Astrocyte of the spinal cord (primary cell): ENCODE measurements at regions not wholly inside any gene's neighbourhood (a gene's known extent, or its start where the extent isn't known, plus 50 kb on each side); places are given as distances from the start of the nearest gene placed in this dataset.
A peak's percentile ranks its signal among the peaks of the same experiment; 100 is the strongest.

Experiments used
- DNase-seq: peaks from one replicate; pipeline ENCODE4 v3.0.0; 2011; ENCODE audit warnings: low read depth, low spot score
- H3K4me3 ChIP-seq: 2 replicates; pipeline ENCODE4 v1.5.1; 2011; ENCODE audit warnings: low read depth, mild to moderate bottlenecking, low read length, moderate library complexity
- CTCF ChIP-seq: IDR thresholded peaks from 2 replicates; pipeline ENCODE4 v1.5.1; 2012; ENCODE audit warnings: low read depth, mild to moderate bottlenecking, low read length, inconsistent platforms
- in situ Hi-C: cut with HindIII; loops from 2 replicates; pipeline ENCODE4 v1.10.0; 2017; ENCODE audit warnings: low sequenced_read_pairs

- no peak for DNase-seq
These were observed 1340.3 kb upstream of the GOT2 start for GRCh38 chr16:60074378-60074777.

GRCh38 chr16:60073376-60073775 is 1339.3 kb upstream of the GOT2 start:
- no peak for TF ChIP-seq CTCF
- DNase-seq: peak; percentile 13
- in situ Hi-C loops: no loop called here
- no peak overlapping the region for H3K4me3 ChIP-seq

More at GRCh38 chr16:60074378-60074777, 1340.3 kb upstream of the GOT2 start:
- in situ Hi-C loops: no loop called here
- no peak for TF ChIP-seq CTCF
- H3K4me3 ChIP-seq: no peak overlapping the region

GRCh38 chr16:60064026-60064425 is 1329.9 kb upstream of the GOT2 start:
- H3K4me3 ChIP-seq: no peak overlapping the region
- no peak for DNase-seq
- no peak for TF ChIP-seq CTCF
- in situ Hi-C loops: no loop called here

GRCh38 chr16:60061396-60061795 is 1327.3 kb upstream of the GOT2 start:
- in situ Hi-C loops: no loop called here

GRCh38 chr16:60060731-60061130 is 1326.6 kb upstream of the GOT2 start:
- no peak for TF ChIP-seq CTCF
- in situ Hi-C loops: no loop called here
- no peak for DNase-seq
- no peak overlapping the region for H3K4me3 ChIP-seq

More at GRCh38 chr16:60061396-60061795, 1327.3 kb upstream of the GOT2 start:
- no peak for TF ChIP-seq CTCF
- DNase-seq: no peak
- no peak overlapping the region for H3K4me3 ChIP-seq

GRCh38 chr16:60059141-60059540 is 1325.0 kb upstream of the GOT2 start:
- TF ChIP-seq CTCF: no peak
- no peak overlapping the region for H3K4me3 ChIP-seq
- in situ Hi-C loops: no loop called here
- no peak for DNase-seq

- DNase-seq: no peak
These were observed 1307.6 kb upstream of the GOT2 start for GRCh38 chr16:60041671-60042070.

More at GRCh38 chr16:60041671-60042070, 1307.6 kb upstream of the GOT2 start:
- in situ Hi-C loops: no loop called here
- TF ChIP-seq CTCF: no peak
- no peak overlapping the region for H3K4me3 ChIP-seq
